Vagina (tissue), 2 donors: ENCODE measurements at regions not wholly inside any gene's neighbourhood (a gene's known extent, or its start where the extent isn't known, plus 50 kb on each side); places are given as distances from the start of the nearest gene placed in this dataset.

ENCODE experiments used
- POLR2A ChIP-seq, 2 donors: fragments of 450-650 bp; IDR thresholded peaks; one replicate each; pipeline ENCODE4 v1.6.1; 2017; ENCODE audit warnings: antibody characterized with exemption in 2 of 2, mild to moderate bottlenecking in 2 of 2, moderate library complexity in 2 of 2
- POLR2AphosphoS5 ChIP-seq, 2 donors: sonication (generic); formaldehyde crosslinking; IDR thresholded peaks; one replicate each; pipeline ENCODE4 v1.9.0; 2017; ENCODE audit warnings: antibody characterized with exemption in 2 of 2, mild to moderate bottlenecking in 2 of 2, low read depth in 1 of 2; ENCODE audit not compliant: insufficient read depth in 1 of 2
- TF ChIP-seq, protein P1 (sequence below), 3 experiments: fragments of 450-650 bp in 2 of 3; fragments of 200-600 bp in 1 of 3; sonication (generic) in 1 of 3; IDR thresholded peaks; one replicate each; pipeline ENCODE4 v1.5.1; 2017 to 2019; ENCODE audit warnings: antibody characterized with exemption in 3 of 3, mild to moderate bottlenecking in 2 of 3, moderate library complexity in 2 of 3

DNA sequence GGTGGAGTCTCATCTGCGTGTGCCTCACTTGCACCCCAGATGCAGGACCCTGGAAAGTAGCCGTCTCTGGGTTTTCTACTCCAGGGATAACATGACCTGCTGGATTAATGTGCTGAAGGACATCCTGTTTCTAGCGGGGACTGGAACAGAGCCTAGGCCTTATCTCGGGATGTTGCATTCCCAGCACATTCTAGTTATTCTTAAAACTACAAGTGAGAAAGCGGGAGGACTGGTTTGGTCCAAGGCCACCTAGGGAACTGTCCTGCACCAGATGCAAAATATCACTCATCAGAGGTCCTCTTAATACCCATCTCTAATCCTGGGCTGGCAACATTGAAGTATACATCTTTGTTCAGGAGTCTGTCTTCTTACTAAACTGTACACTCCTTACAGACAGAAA, 179.9 kb downstream of the ZC3H11B start:
- TF ChIP-seq, protein P1, sequence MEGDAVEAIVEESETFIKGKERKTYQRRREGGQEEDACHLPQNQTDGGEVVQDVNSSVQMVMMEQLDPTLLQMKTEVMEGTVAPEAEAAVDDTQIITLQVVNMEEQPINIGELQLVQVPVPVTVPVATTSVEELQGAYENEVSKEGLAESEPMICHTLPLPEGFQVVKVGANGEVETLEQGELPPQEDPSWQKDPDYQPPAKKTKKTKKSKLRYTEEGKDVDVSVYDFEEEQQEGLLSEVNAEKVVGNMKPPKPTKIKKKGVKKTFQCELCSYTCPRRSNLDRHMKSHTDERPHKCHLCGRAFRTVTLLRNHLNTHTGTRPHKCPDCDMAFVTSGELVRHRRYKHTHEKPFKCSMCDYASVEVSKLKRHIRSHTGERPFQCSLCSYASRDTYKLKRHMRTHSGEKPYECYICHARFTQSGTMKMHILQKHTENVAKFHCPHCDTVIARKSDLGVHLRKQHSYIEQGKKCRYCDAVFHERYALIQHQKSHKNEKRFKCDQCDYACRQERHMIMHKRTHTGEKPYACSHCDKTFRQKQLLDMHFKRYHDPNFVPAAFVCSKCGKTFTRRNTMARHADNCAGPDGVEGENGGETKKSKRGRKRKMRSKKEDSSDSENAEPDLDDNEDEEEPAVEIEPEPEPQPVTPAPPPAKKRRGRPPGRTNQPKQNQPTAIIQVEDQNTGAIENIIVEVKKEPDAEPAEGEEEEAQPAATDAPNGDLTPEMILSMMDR (IDR thresholded peaks at IDR 0.05) = no peak
- TF ChIP-seq POLR2A (IDR thresholded peaks at IDR 0.05) (no peak), POLR2AphosphoS5 (IDR thresholded peaks at IDR 0.05; ENCODE audit: insufficient read depth in 1 of 2, low read depth in 1 of 2) (no peak)
